ENCODE measurements at regions not wholly inside any gene's neighbourhood (a gene's known extent, or its start where the extent isn't known, plus 50 kb on each side); places are given as distances from the start of the nearest gene placed in this dataset.

GRCh38 chr15:91668370-91668769 is 185.1 kb upstream of the SLCO3A1 start:
- Histone ChIP-seq H3K4me1 (ENCODE audit: control insufficient read depth in 2 of 2, insufficient read depth in 2 of 2, low read length in 2 of 2) (no peaks in the 10 kb centered on the region), H3K4me3 (ENCODE audit: low read length in 2 of 2) (no peak overlapping the region), H3K27me3 (ENCODE audit: control insufficient read depth in 2 of 2, insufficient read depth in 2 of 2, low read length in 2 of 2) (no peaks in the 10 kb centered on the region), H3K36me3 (ENCODE audit: control insufficient read depth in 2 of 2, insufficient read depth in 2 of 2, low read length in 2 of 2) (no peaks in the 10 kb centered on the region), H3K9me3 (ENCODE audit: control insufficient read depth in 2 of 2, low read length in 2 of 2) (no peaks in the 10 kb centered on the region), H3K27ac (ENCODE audit: low read depth in 2 of 2, low read length in 2 of 2) (no peak overlapping the region), H3K9ac (ENCODE audit: low read depth in 1 of 2, low read length in 2 of 2) (no peak overlapping the region)

DNA sequence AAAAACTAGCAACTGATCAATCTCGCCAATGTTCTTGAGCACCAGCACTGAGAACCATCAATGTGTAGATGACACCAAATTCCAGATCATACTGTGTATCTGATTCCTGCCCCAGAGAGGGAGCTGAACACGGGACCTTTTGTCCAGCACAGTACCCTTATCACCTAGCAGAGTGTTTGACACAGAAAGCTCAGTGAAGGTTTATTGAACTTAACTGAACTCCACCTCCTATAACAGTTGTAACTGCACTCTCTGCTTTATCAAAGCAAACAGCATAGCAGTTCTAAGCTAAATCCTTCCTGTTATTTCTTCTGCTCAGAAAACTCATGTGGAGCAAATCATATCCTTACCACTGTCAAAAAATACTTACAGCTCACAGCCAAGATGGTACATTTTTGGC is 183.4 kb upstream of the SLCO3A1 start:
- Histone ChIP-seq H3K9me3 (ENCODE audit: control insufficient read depth in 2 of 2, low read length in 2 of 2) (no peaks in the 10 kb centered on the region), H3K9ac (ENCODE audit: low read depth in 1 of 2, low read length in 2 of 2) (no peak overlapping the region), H3K4me1 (ENCODE audit: control insufficient read depth in 2 of 2, insufficient read depth in 2 of 2, low read length in 2 of 2) (no peaks in the 10 kb centered on the region), H3K27me3 (ENCODE audit: control insufficient read depth in 2 of 2, insufficient read depth in 2 of 2, low read length in 2 of 2) (no peaks in the 10 kb centered on the region), H3K27ac (ENCODE audit: low read depth in 2 of 2, low read length in 2 of 2) (no peak overlapping the region), H3K4me3 (ENCODE audit: low read length in 2 of 2) (no peak overlapping the region), H3K36me3 (ENCODE audit: control insufficient read depth in 2 of 2, insufficient read depth in 2 of 2, low read length in 2 of 2) (no peaks in the 10 kb centered on the region)

- Histone ChIP-seq H3K9ac (ENCODE audit: low read depth in 1 of 2, low read length in 2 of 2) (no peak overlapping the region), H3K27ac (ENCODE audit: low read depth in 2 of 2, low read length in 2 of 2) (no peak overlapping the region), H3K4me1 (ENCODE audit: control insufficient read depth in 2 of 2, insufficient read depth in 2 of 2, low read length in 2 of 2) (no peaks in the 10 kb centered on the region), H3K27me3 (ENCODE audit: control insufficient read depth in 2 of 2, insufficient read depth in 2 of 2, low read length in 2 of 2) (no peaks in the 10 kb centered on the region), H3K9me3 (ENCODE audit: control insufficient read depth in 2 of 2, low read length in 2 of 2) (no peaks in the 10 kb centered on the region), H3K4me3 (ENCODE audit: low read length in 2 of 2) (no peak overlapping the region), H3K36me3 (ENCODE audit: control insufficient read depth in 2 of 2, insufficient read depth in 2 of 2, low read length in 2 of 2) (no peaks in the 10 kb centered on the region)
These were observed 175.5 kb upstream of the SLCO3A1 start for GRCh38 chr15:91678003-91678402.

- no peak overlapping the region for H3K4me3 ChIP-seq (ENCODE audit: low read length in 2 of 2)
- H3K9ac ChIP-seq (ENCODE audit: low read depth in 1 of 2, low read length in 2 of 2) = no peak overlapping the region
- H3K27me3 ChIP-seq (ENCODE audit: control insufficient read depth in 2 of 2, insufficient read depth in 2 of 2, low read length in 2 of 2) = no peaks in the 10 kb centered on the region
- no peaks in the 10 kb centered on the region for H3K36me3 ChIP-seq (ENCODE audit: control insufficient read depth in 2 of 2, insufficient read depth in 2 of 2, low read length in 2 of 2)
- H3K9me3 ChIP-seq (ENCODE audit: control insufficient read depth in 2 of 2, low read length in 2 of 2) = no peaks in the 10 kb centered on the region
- no peaks in the 10 kb centered on the region for H3K4me1 ChIP-seq (ENCODE audit: control insufficient read depth in 2 of 2, insufficient read depth in 2 of 2, low read length in 2 of 2)
- no peak overlapping the region for H3K27ac ChIP-seq (ENCODE audit: low read depth in 2 of 2, low read length in 2 of 2)
These were observed 174.1 kb upstream of the SLCO3A1 start for GRCh38 chr15:91679447-91679846.

GRCh38 chr15:91685436-91685835 is 168.1 kb upstream of the SLCO3A1 start:
- Histone ChIP-seq H3K4me3 (ENCODE audit: low read length in 2 of 2) (no peak overlapping the region), H3K27ac (ENCODE audit: low read depth in 2 of 2, low read length in 2 of 2) (no peak overlapping the region), H3K27me3 (ENCODE audit: control insufficient read depth in 2 of 2, insufficient read depth in 2 of 2, low read length in 2 of 2) (no peaks in the 10 kb centered on the region), H3K36me3 (ENCODE audit: control insufficient read depth in 2 of 2, insufficient read depth in 2 of 2, low read length in 2 of 2) (no peaks in the 10 kb centered on the region), H3K9ac (ENCODE audit: low read depth in 1 of 2, low read length in 2 of 2) (no peak overlapping the region), H3K9me3 (ENCODE audit: control insufficient read depth in 2 of 2, low read length in 2 of 2) (no peaks in the 10 kb centered on the region), H3K4me1 (ENCODE audit: control insufficient read depth in 2 of 2, insufficient read depth in 2 of 2, low read length in 2 of 2) (no peaks in the 10 kb centered on the region)

DNA sequence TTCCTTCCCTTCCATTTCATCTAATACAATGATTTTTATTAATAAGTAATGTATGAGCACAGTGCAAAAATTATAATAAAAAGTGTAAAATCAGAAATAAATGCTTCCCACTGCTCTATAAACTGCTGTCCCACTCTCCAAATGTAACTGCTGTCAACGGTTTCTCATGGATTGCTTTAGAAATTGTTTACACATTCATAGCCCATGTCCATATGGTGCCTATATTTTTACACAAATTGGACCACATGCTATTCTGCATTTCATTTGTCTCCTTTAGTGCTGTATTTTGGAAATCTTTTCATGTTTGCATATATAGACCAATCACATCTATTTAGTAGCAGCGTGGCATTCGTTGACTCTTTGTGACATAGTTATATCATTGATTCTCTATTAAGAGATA is 164.7 kb upstream of the SLCO3A1 start:
- H3K9me3 ChIP-seq (ENCODE audit: control insufficient read depth in 2 of 2, low read length in 2 of 2) = no peaks in the 10 kb centered on the region
- H3K4me1 ChIP-seq (ENCODE audit: control insufficient read depth in 2 of 2, insufficient read depth in 2 of 2, low read length in 2 of 2) = no peaks in the 10 kb centered on the region
- H3K36me3 ChIP-seq (ENCODE audit: control insufficient read depth in 2 of 2, insufficient read depth in 2 of 2, low read length in 2 of 2) = no peaks in the 10 kb centered on the region
- no peak overlapping the region for H3K27ac ChIP-seq (ENCODE audit: low read depth in 2 of 2, low read length in 2 of 2)
- no peaks in the 10 kb centered on the region for H3K27me3 ChIP-seq (ENCODE audit: control insufficient read depth in 2 of 2, insufficient read depth in 2 of 2, low read length in 2 of 2)
- H3K4me3 ChIP-seq (ENCODE audit: low read length in 2 of 2) = no peak overlapping the region
- H3K9ac ChIP-seq (ENCODE audit: low read depth in 1 of 2, low read length in 2 of 2) = no peak overlapping the region

GRCh38 chr15:91689377-91689776 is 164.1 kb upstream of the SLCO3A1 start:
- H3K4me3 ChIP-seq (ENCODE audit: low read length in 2 of 2) = no peak overlapping the region
- H3K4me1 ChIP-seq (ENCODE audit: control insufficient read depth in 2 of 2, insufficient read depth in 2 of 2, low read length in 2 of 2) = peaks cover 0 to 3% of the 10 kb centered on the region in 2 donors
- no peaks in the 10 kb centered on the region for H3K9me3 ChIP-seq (ENCODE audit: control insufficient read depth in 2 of 2, low read length in 2 of 2)
- no peak overlapping the region for H3K9ac ChIP-seq (ENCODE audit: low read depth in 1 of 2, low read length in 2 of 2)
- H3K36me3 ChIP-seq (ENCODE audit: control insufficient read depth in 2 of 2, insufficient read depth in 2 of 2, low read length in 2 of 2) = no peaks in the 10 kb centered on the region
- no peak overlapping the region for H3K27ac ChIP-seq (ENCODE audit: low read depth in 2 of 2, low read length in 2 of 2)
- H3K27me3 ChIP-seq (ENCODE audit: control insufficient read depth in 2 of 2, insufficient read depth in 2 of 2, low read length in 2 of 2) = no peaks in the 10 kb centered on the region

DNA sequence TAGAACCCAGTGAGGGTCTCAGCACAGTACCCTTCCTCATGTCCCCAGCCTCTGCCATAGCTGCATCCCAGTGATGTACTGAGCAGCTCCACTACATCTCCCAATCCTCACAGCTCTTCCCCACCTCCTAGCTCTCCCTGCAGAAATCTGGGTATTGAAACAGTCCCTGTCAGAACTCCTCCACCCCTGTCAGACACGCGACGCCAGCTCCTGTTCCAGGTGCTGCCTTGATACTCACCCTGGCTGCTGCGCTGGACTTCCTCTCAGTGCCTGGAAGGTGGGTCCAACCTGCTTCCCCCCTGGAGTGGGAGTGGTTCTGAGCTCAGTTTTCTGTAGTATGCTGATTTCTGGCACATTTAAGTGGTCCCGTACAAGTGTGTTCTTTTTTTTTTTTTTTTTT is 160.9 kb upstream of the SLCO3A1 start:
- peaks cover 3 to 5% of the 10 kb centered on the region in 2 donors for H3K4me1 ChIP-seq (ENCODE audit: control insufficient read depth in 2 of 2, insufficient read depth in 2 of 2, low read length in 2 of 2)
- no peaks in the 10 kb centered on the region for H3K27me3 ChIP-seq (ENCODE audit: control insufficient read depth in 2 of 2, insufficient read depth in 2 of 2, low read length in 2 of 2)
- H3K9ac ChIP-seq (ENCODE audit: low read depth in 1 of 2, low read length in 2 of 2) = no peak overlapping the region
- no peaks in the 10 kb centered on the region for H3K9me3 ChIP-seq (ENCODE audit: control insufficient read depth in 2 of 2, low read length in 2 of 2)
- H3K4me3 ChIP-seq (ENCODE audit: low read length in 2 of 2) = no peak overlapping the region
- no peak overlapping the region for H3K27ac ChIP-seq (ENCODE audit: low read depth in 2 of 2, low read length in 2 of 2)
- no peaks in the 10 kb centered on the region for H3K36me3 ChIP-seq (ENCODE audit: control insufficient read depth in 2 of 2, insufficient read depth in 2 of 2, low read length in 2 of 2)

GRCh38 chr15:91694131-91694830 is 159.2 kb upstream of the SLCO3A1 start:
- Histone ChIP-seq H3K9ac (ENCODE audit: low read depth in 1 of 2, low read length in 2 of 2) (peak overlapping the region; percentile 44 to 48), H3K4me3 (ENCODE audit: low read length in 2 of 2) (peak overlapping the region; percentile 48 to 75), H3K9me3 (ENCODE audit: control insufficient read depth in 2 of 2, low read length in 2 of 2) (no peaks in the 10 kb centered on the region), H3K27me3 (ENCODE audit: control insufficient read depth in 2 of 2, insufficient read depth in 2 of 2, low read length in 2 of 2) (no peaks in the 10 kb centered on the region), H3K27ac (ENCODE audit: low read depth in 2 of 2, low read length in 2 of 2) (peak overlapping the region; percentile 77 to 84), H3K4me1 (ENCODE audit: control insufficient read depth in 2 of 2, insufficient read depth in 2 of 2, low read length in 2 of 2) (peaks cover 3 to 5% of the 10 kb centered on the region in 2 donors), H3K36me3 (ENCODE audit: control insufficient read depth in 2 of 2, insufficient read depth in 2 of 2, low read length in 2 of 2) (no peaks in the 10 kb centered on the region)

GRCh38 chr15:91694831-91695210 is 158.7 kb upstream of the SLCO3A1 start:
- H3K27me3 ChIP-seq (ENCODE audit: control insufficient read depth in 2 of 2, insufficient read depth in 2 of 2, low read length in 2 of 2) = no peaks in the 10 kb centered on the region
- H3K9me3 ChIP-seq (ENCODE audit: control insufficient read depth in 2 of 2, low read length in 2 of 2) = no peaks in the 10 kb centered on the region
- H3K4me3 ChIP-seq (ENCODE audit: low read length in 2 of 2) = peak overlapping the region; percentile 48 to 75
- H3K9ac ChIP-seq (ENCODE audit: low read depth in 1 of 2, low read length in 2 of 2) = peak overlapping the region; percentile 44 to 48
- H3K36me3 ChIP-seq (ENCODE audit: control insufficient read depth in 2 of 2, insufficient read depth in 2 of 2, low read length in 2 of 2) = no peaks in the 10 kb centered on the region
- peak overlapping the region; percentile 77 to 84 for H3K27ac ChIP-seq (ENCODE audit: low read depth in 2 of 2, low read length in 2 of 2)
- peaks cover 3 to 5% of the 10 kb centered on the region in 2 donors for H3K4me1 ChIP-seq (ENCODE audit: control insufficient read depth in 2 of 2, insufficient read depth in 2 of 2, low read length in 2 of 2)

All from mucosa of rectum (tissue), 2 donors.